Upper lobe of right lung (tissue), 1 donor: ENCODE measurements at regions not wholly inside any gene's neighbourhood (a gene's known extent, or its start where the extent isn't known, plus 50 kb on each side); places are given as distances from the start of the nearest gene placed in this dataset.

Experiments used
- ATAC-seq: fragments of 200-7000 bp; cut with Tn5 transposase; one replicate; pipeline ENCODE4 v1.9.1; 2020; ENCODE audit warnings: mild to moderate bottlenecking, moderate library complexity
- DNase-seq: peaks from one replicate; pipeline ENCODE4 v3.0.0-alpha.2; 2020
- H3K27ac ChIP-seq: fragments of 200-600 bp; one replicate; pipeline ENCODE4 v1.8.0; 2022
- H3K27me3 ChIP-seq: fragments of 200-600 bp; one replicate; pipeline ENCODE4 v1.8.0; 2022; ENCODE audit warnings: mild to moderate bottlenecking
- H3K36me3 ChIP-seq: fragments of 200-600 bp; one replicate; pipeline ENCODE4 v1.8.0; 2022
- H3K4me1 ChIP-seq: fragments of 200-600 bp; one replicate; pipeline ENCODE4 v1.8.0; 2022
- H3K4me3 ChIP-seq: fragments of 200-600 bp; one replicate; pipeline ENCODE4 v1.8.0; 2022; ENCODE audit warnings: mild to moderate bottlenecking
- H3K9me3 ChIP-seq: fragments of 200-600 bp; one replicate; pipeline ENCODE4 v1.8.0; 2022
- CTCF ChIP-seq: fragments of 200-600 bp; IDR thresholded peaks from one replicate; pipeline ENCODE4 v1.8.0; 2022; ENCODE audit warnings: antibody characterized with exemption
- intact Hi-C: fragments of 100-400 bp; cut with DNase I; formaldehyde crosslinking; loops from one replicate; pipeline ENCODE4 v1.11.0; 2022
- donor health status: DM: no; HTN: yes; CAD: no; lungs with severe emphysema.

GRCh38 chr4:144336633-144337032 lies 196.1 kb upstream of the GYPA start:
- intact Hi-C loops = no loop called here
- DNase-seq (no peak), ATAC-seq (no peak)
- H3K36me3 ChIP-seq = no peaks in the 10 kb centered on the region
- H3K4me3 ChIP-seq = no peak overlapping the region
- no peak overlapping the region for H3K27ac ChIP-seq
- no peaks in the 10 kb centered on the region for H3K4me1 ChIP-seq
- TF ChIP-seq CTCF = no peak
- no peaks in the 10 kb centered on the region for H3K27me3 ChIP-seq
- H3K9me3 ChIP-seq = no peaks in the 10 kb centered on the region

GRCh38 chr4:144338148-144338547 lies 197.6 kb upstream of the GYPA start:
- intact Hi-C loops = no loop called here
- no peaks in the 10 kb centered on the region for H3K36me3 ChIP-seq

GRCh38 chr4:144338834-144339233 lies 198.3 kb upstream of the GYPA start:
- no peak overlapping the region for H3K27ac ChIP-seq
- no peak for ATAC-seq
- no peaks in the 10 kb centered on the region for H3K9me3 ChIP-seq
- H3K36me3 ChIP-seq = no peaks in the 10 kb centered on the region
- no peak for TF ChIP-seq CTCF
- no peaks in the 10 kb centered on the region for H3K4me1 ChIP-seq
- intact Hi-C loops = no loop called here
- no peaks in the 10 kb centered on the region for H3K27me3 ChIP-seq
- no peak for DNase-seq
- H3K4me3 ChIP-seq = no peak overlapping the region

More at GRCh38 chr4:144338148-144338547, 197.6 kb upstream of the GYPA start:
- Histone ChIP-seq H3K4me3 (no peak overlapping the region), H3K27me3 (no peaks in the 10 kb centered on the region), H3K27ac (no peak overlapping the region), H3K4me1 (no peaks in the 10 kb centered on the region), H3K9me3 (no peaks in the 10 kb centered on the region)
- ATAC-seq (peak; percentile 56), DNase-seq (no peak)
- TF ChIP-seq CTCF = no peak

- no peaks in the 10 kb centered on the region for H3K36me3 ChIP-seq
- intact Hi-C loops = no loop called here
- H3K9me3 ChIP-seq = no peaks in the 10 kb centered on the region
- H3K4me3 ChIP-seq = no peak overlapping the region
- ATAC-seq (no peak), DNase-seq (no peak)
- no peak for TF ChIP-seq CTCF
- H3K27ac ChIP-seq = no peak overlapping the region
- H3K4me1 ChIP-seq = no peaks in the 10 kb centered on the region
- no peaks in the 10 kb centered on the region for H3K27me3 ChIP-seq
These were observed 200.4 kb upstream of the GYPA start for GRCh38 chr4:144340931-144341330.

- no peaks in the 10 kb centered on the region for H3K27me3 ChIP-seq
- no peak overlapping the region for H3K4me3 ChIP-seq
- H3K36me3 ChIP-seq = no peaks in the 10 kb centered on the region
- no peaks in the 10 kb centered on the region for H3K9me3 ChIP-seq
- ATAC-seq (no peak), DNase-seq (no peak)
- intact Hi-C loops = no loop called here
- TF ChIP-seq CTCF = no peak
- H3K27ac ChIP-seq = no peak overlapping the region
- H3K4me1 ChIP-seq = no peaks in the 10 kb centered on the region
These were observed 202.6 kb upstream of the GYPA start for GRCh38 chr4:144342949-144343760.
